HEK293 (cell line): ENCODE measurements at regions not wholly inside any gene's neighbourhood (a gene's known extent, or its start where the extent isn't known, plus 50 kb on each side); places are given as distances from the start of the nearest gene placed in this dataset.

Source experiments
- CTCF ChIA-PET: fragments of 350-600 bp; formaldehyde crosslinking; extraction: SDS; loops from one replicate; lab custom pipeline; 2021; ENCODE audit warnings: antibody characterized with exemption; lab: Yijun Ruan, JAX
- POLR2A ChIA-PET: fragments of 300-600 bp; formaldehyde crosslinking; extraction: SDS; loops from one replicate; lab custom pipeline; 2020; ENCODE audit warnings: antibody characterized with exemption, inconsistent platforms; lab: Yijun Ruan, JAX
- H3K27ac ChIP-seq: fragments of 200-500 bp; sonication (Bioruptor generic); 2 replicates; pipeline ENCODE4 v1.5.1; 2014; ENCODE audit warnings: low read depth, low read length, control low read depth, inconsistent platforms; ENCODE audit errors: extremely low read depth
- H3K36me3 ChIP-seq, 2 experiments: fragments of 200-500 bp in 1 of 2; sonication (Bioruptor generic) in 1 of 2; 1 replicate in 1 of 2; 2 replicates in 1 of 2; pipeline ENCODE4 v1.5.1; 2014 to 2017; ENCODE audit warnings: inconsistent platforms in 2 of 2, low read length in 2 of 2; ENCODE audit not compliant: control insufficient read depth in 2 of 2, insufficient read depth in 1 of 2
- H3K4me1 ChIP-seq: fragments of 200-500 bp; sonication (Bioruptor generic); 2 replicates; pipeline ENCODE4 v1.5.1; 2014; ENCODE audit warnings: mild to moderate bottlenecking, low read length, inconsistent platforms; ENCODE audit not compliant: control insufficient read depth, insufficient read depth
- H3K4me3 ChIP-seq: 2 replicates; pipeline ENCODE4 v1.5.1; 2011; ENCODE audit warnings: low read depth, mild to moderate bottlenecking, control low read depth, low read length, moderate library complexity
- H3K9me3 ChIP-seq: fragments of 200-500 bp; sonication (Bioruptor generic); 2 replicates; pipeline ENCODE4 v1.5.1; 2014; ENCODE audit warnings: low read depth, low read length, inconsistent platforms; ENCODE audit not compliant: control insufficient read depth, insufficient read depth
- EGR2 ChIP-seq: fragments of 450-650 bp; formaldehyde crosslinking; IDR thresholded peaks from 2 replicates; pipeline ENCODE4 v1.5.1; 2016; ENCODE audit warnings: low read depth, missing biosample characterization, missing genetic modification characterization
- KLF16 ChIP-seq: fragments of 450-650 bp; formaldehyde crosslinking; IDR thresholded peaks from 2 replicates; pipeline ENCODE4 v1.5.1; 2017; ENCODE audit warnings: missing biosample characterization, missing genetic modification characterization
- MEIS1 ChIP-seq: sonication (generic); formaldehyde crosslinking; IDR thresholded peaks from 2 replicates; pipeline ENCODE4 v1.8.1; 2022; ENCODE audit warnings: missing genetic modification reagents, mild to moderate bottlenecking, borderline replicate concordance
- SALL2 ChIP-seq: fragments of 450-650 bp; formaldehyde crosslinking; IDR thresholded peaks from 2 replicates; pipeline ENCODE4 v1.5.0; 2017; ENCODE audit warnings: missing biosample characterization, mild to moderate bottlenecking, missing genetic modification characterization, borderline replicate concordance
- SCRT2 ChIP-seq: fragments of 450-650 bp; formaldehyde crosslinking; IDR thresholded peaks from 2 replicates; pipeline ENCODE4 v1.5.1; 2016; ENCODE audit warnings: missing biosample characterization, missing genetic modification characterization
- SETDB1 ChIP-seq: IDR thresholded peaks from one replicate; pipeline ENCODE4 v1.6.1; 2017; ENCODE audit warnings: mild to moderate bottlenecking, low read length, moderate library complexity, mixed read lengths; ENCODE audit not compliant: insufficient read length
- TRIM28 ChIP-seq: IDR thresholded peaks from 2 replicates; pipeline ENCODE4 v1.6.1; 2011; ENCODE audit warnings: low read length, control low read depth, borderline replicate concordance
- ZNF248 ChIP-seq: fragments of 450-650 bp; formaldehyde crosslinking; IDR thresholded peaks from 2 replicates; pipeline ENCODE4 v1.5.1; 2017; ENCODE audit warnings: missing biosample characterization, missing genetic modification characterization
- ZNF335 ChIP-seq: fragments of 450-650 bp; formaldehyde crosslinking; conservative IDR thresholded peaks from 2 replicates; pipeline ENCODE4 v1.5.1; 2016; ENCODE audit warnings: missing biosample characterization, missing genetic modification characterization
- ZNF354C ChIP-seq: fragments of 450-650 bp; formaldehyde crosslinking; IDR thresholded peaks from 2 replicates; pipeline ENCODE4 v1.5.1; 2016; ENCODE audit warnings: missing biosample characterization, missing genetic modification characterization, low read depth, borderline replicate concordance
- ZNF391 ChIP-seq: fragments of 450-650 bp; formaldehyde crosslinking; IDR thresholded peaks from 2 replicates; pipeline ENCODE4 v1.5.1; 2016; ENCODE audit warnings: low read depth, missing biosample characterization, missing genetic modification characterization, borderline replicate concordance
- ZNF426 ChIP-seq: fragments of 450-650 bp; formaldehyde crosslinking; IDR thresholded peaks from 2 replicates; pipeline ENCODE4 v1.5.1; 2017; ENCODE audit warnings: missing biosample characterization, missing genetic modification characterization, mild to moderate bottlenecking, inconsistent platforms, moderate library complexity
- ZNF514 ChIP-seq: fragments of 450-650 bp; formaldehyde crosslinking; IDR thresholded peaks from 2 replicates; pipeline ENCODE4 v1.5.1; 2016; ENCODE audit warnings: missing biosample characterization, missing genetic modification characterization
- ZNF530 ChIP-seq: fragments of 450-650 bp; formaldehyde crosslinking; IDR thresholded peaks from 2 replicates; pipeline ENCODE4 v1.5.1; 2016; ENCODE audit warnings: low read depth, missing biosample characterization, missing genetic modification characterization
- ZNF561 ChIP-seq: fragments of 450-650 bp; IDR thresholded peaks from 2 replicates; pipeline ENCODE4 v1.5.1; 2018; ENCODE audit warnings: missing biosample characterization, missing genetic modification characterization, borderline replicate concordance
- ZNF624 ChIP-seq: fragments of 450-650 bp; formaldehyde crosslinking; IDR thresholded peaks from 2 replicates; pipeline ENCODE4 v1.5.1; 2017; ENCODE audit warnings: missing biosample characterization, missing genetic modification characterization
- ZNF654 ChIP-seq: fragments of 450-650 bp; formaldehyde crosslinking; IDR thresholded peaks from 2 replicates; pipeline ENCODE4 v1.5.1; 2016; ENCODE audit warnings: low read depth, missing biosample characterization, missing genetic modification characterization
- ZNF830 ChIP-seq: fragments of 450-650 bp; IDR thresholded peaks from 2 replicates; pipeline ENCODE4 v1.5.0; 2018; ENCODE audit warnings: missing biosample characterization, missing genetic modification characterization, low read depth, mild to moderate bottlenecking, moderate library complexity
- ZSCAN23 ChIP-seq: fragments of 450-650 bp; formaldehyde crosslinking; IDR thresholded peaks from 2 replicates; pipeline ENCODE4 v1.5.1; 2016; ENCODE audit warnings: missing biosample characterization, missing genetic modification characterization
- TF ChIP-seq, protein P1 (sequence below): fragments of 450-650 bp; formaldehyde crosslinking; IDR thresholded peaks from 2 replicates; pipeline ENCODE4 v1.5.1; 2016; ENCODE audit warnings: missing biosample characterization, missing genetic modification characterization
- TF ChIP-seq, protein P2 (sequence below): fragments of 450-650 bp; formaldehyde crosslinking; optimal IDR thresholded peaks from 2 replicates; pipeline ENCODE3; 2016; ENCODE audit warnings: missing biosample characterization, mild to moderate bottlenecking, missing genetic modification characterization
- TF ChIP-seq, protein P3 (sequence below): fragments of 450-650 bp; formaldehyde crosslinking; IDR thresholded peaks from 2 replicates; pipeline ENCODE4 v1.5.1; 2016; ENCODE audit warnings: missing biosample characterization, missing genetic modification characterization

DNA sequence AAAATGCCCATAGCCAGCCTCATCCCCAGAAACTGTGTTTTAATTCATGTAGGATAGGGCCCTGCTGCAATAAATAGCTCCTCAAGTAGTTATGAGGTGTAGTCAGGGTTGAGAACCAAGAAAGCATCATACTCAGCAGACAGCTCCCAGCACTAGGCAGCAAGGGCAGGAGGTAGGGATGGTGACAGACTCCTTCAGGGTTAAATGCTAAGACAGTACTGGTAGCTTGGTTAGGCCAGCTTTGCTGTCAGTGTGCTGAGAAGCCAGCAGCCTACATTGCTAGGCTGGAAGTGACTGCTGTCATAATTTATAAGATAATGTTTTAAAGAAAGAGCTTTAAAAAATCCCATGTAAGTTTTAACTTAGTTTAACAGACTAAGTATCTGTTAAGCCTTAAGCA is 113.9 kb upstream of the IMMP2L start:
- no peaks in the 10 kb centered on the region for H3K9me3 ChIP-seq
- no peak for TF ChIP-seq ZSCAN23 (tag by site-specific recombination)
- TF ChIP-seq, protein P1, sequence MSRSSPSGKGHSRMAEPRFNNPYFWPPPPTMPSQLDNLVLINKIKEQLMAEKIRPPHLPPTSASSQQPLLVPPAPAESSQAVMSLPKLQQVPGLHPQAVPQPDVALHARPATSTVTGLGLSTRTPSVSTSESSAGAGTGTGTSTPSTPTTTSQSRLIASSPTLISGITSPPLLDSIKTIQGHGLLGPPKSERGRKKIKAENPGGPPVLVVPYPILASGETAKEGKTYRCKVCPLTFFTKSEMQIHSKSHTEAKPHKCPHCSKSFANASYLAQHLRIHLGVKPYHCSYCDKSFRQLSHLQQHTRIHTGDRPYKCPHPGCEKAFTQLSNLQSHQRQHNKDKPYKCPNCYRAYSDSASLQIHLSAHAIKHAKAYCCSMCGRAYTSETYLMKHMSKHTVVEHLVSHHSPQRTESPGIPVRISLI (tag by site-specific recombination) = no peak
- no peak for TF ChIP-seq SALL2 (tag by site-specific recombination)
- TF ChIP-seq, protein P2, sequence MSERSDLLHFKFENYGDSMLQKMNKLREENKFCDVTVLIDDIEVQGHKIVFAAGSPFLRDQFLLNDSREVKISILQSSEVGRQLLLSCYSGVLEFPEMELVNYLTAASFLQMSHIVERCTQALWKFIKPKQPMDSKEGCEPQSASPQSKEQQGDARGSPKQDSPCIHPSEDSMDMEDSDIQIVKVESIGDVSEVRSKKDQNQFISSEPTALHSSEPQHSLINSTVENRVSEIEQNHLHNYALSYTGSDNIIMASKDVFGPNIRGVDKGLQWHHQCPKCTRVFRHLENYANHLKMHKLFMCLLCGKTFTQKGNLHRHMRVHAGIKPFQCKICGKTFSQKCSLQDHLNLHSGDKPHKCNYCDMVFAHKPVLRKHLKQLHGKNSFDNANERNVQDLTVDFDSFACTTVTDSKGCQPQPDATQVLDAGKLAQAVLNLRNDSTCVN (tag by site-specific recombination) = no peak
- TF ChIP-seq ZNF248 (tag by site-specific recombination) = no peak
- no peak for TF ChIP-seq ZNF530 (tag by site-specific recombination)
- TF ChIP-seq ZNF335 = no peak
- TF ChIP-seq ZNF391 (tag by site-specific recombination) = no peak
- no peak for TF ChIP-seq TRIM28
- no peak for TF ChIP-seq ZNF561 (tag by site-specific recombination)
- no peak for TF ChIP-seq ZNF426 (tag by site-specific recombination)
- TF ChIP-seq ZNF354C = no peak
- no peak for TF ChIP-seq EGR2 (tag by site-specific recombination)
- TF ChIP-seq ZNF830 = no peak
- no peak for TF ChIP-seq MEIS1 (CRISPR knock-in tag)
- no peak for TF ChIP-seq ZNF514 (tag by site-specific recombination)
- TF ChIP-seq, protein P3, sequence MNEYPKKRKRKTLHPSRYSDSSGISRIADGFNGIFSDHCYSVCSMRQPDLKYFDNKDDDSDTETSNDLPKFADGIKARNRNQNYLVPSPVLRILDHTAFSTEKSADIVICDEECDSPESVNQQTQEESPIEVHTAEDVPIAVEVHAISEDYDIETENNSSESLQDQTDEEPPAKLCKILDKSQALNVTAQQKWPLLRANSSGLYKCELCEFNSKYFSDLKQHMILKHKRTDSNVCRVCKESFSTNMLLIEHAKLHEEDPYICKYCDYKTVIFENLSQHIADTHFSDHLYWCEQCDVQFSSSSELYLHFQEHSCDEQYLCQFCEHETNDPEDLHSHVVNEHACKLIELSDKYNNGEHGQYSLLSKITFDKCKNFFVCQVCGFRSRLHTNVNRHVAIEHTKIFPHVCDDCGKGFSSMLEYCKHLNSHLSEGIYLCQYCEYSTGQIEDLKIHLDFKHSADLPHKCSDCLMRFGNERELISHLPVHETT = no peak
- no peak overlapping the region for H3K4me3 ChIP-seq
- POLR2A ChIA-PET = no interaction called here
- no peak overlapping the region for H3K27ac ChIP-seq
- CTCF ChIA-PET = no interaction called here
- no peaks in the 10 kb centered on the region for H3K36me3 ChIP-seq
- no peaks in the 10 kb centered on the region for H3K4me1 ChIP-seq

DNA sequence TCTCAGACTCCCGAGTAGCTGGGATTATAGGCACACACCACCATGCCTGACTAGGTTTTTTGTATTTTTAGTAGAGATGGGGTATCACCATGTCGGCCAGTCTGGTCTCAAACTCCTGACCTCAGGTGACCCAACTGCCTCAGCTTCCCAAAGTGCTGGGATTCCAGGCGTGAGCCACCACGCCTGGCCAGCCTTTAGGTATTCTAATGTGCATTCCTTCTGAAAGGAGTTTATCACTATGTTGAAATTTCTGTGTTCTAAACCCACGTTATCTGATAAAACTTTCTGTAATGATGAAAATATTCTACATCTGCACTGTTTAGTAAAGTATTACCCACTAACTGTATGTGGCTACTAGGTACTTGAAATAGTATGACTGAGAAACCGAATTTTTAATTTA is 110.6 kb upstream of the IMMP2L start:
- Histone ChIP-seq H3K4me3 (no peak overlapping the region), H3K27ac (no peak overlapping the region), H3K36me3 (no peaks in the 10 kb centered on the region), H3K4me1 (no peaks in the 10 kb centered on the region), H3K9me3 (no peaks in the 10 kb centered on the region)
- TF ChIP-seq SALL2 (tag by site-specific recombination) (no peak), SCRT2 (tag by site-specific recombination) (no peak), ZNF624 (no peak), KLF16 (tag by site-specific recombination) (no peak), SETDB1 (no peak), ZNF654 (no peak)
- ChIA-PET POLR2A (no interaction called here), CTCF (no interaction called here)
